Thoracic aorta (tissue), 2 donors: ENCODE measurements at regions not wholly inside any gene's neighbourhood (a gene's known extent, or its start where the extent isn't known, plus 50 kb on each side); places are given as distances from the start of the nearest gene placed in this dataset.

Experiments used
- ATAC-seq: fragments of 150-250 bp; one replicate; pipeline ENCODE4 v1.8.0; 2017; ENCODE audit warnings: low read depth; ENCODE audit not compliant: insufficient number of reproducible peaks, low FRiP score
- DNase-seq: peaks from one replicate; pipeline ENCODE4 v3.0.0-alpha.2; 2020; ENCODE audit warnings: low spot score
- H3K27ac ChIP-seq, 2 donors: fragments of 200-600 bp; sonication (generic); 1 replicate in 1 of 2; 2 replicates in 1 of 2; pipeline ENCODE4 v1.5.1; 2016; ENCODE audit warnings: mild to moderate bottlenecking in 2 of 2, moderate library complexity in 2 of 2
- H3K27me3 ChIP-seq: fragments of 200-600 bp; sonication (generic); replicated peaks from 2 replicates; pipeline ENCODE4 v1.6.0; 2016; ENCODE audit warnings: mild to moderate bottlenecking; ENCODE audit not compliant: insufficient read depth
- H3K36me3 ChIP-seq: fragments of 200-600 bp; sonication (generic); one replicate; pipeline ENCODE4 v1.5.1; 2016
- H3K4me1 ChIP-seq, 2 donors: fragments of 200-600 bp; sonication (generic); 1 replicate in 1 of 2; 2 replicates in 1 of 2; pipeline versions ENCODE4 v1.5.1 to v1.6.0; 2016; ENCODE audit warnings: low read depth in 2 of 2, mild to moderate bottlenecking in 1 of 2; ENCODE audit not compliant: control insufficient read depth in 1 of 2
- H3K4me3 ChIP-seq: fragments of 200-600 bp; sonication (generic); 2 replicates; pipeline ENCODE4 v1.5.1; 2016; ENCODE audit warnings: mild to moderate bottlenecking
- H3K9me3 ChIP-seq: fragments of 200-600 bp; sonication (generic); 2 replicates; pipeline ENCODE4 v1.5.1; 2016
- CTCF ChIP-seq: fragments of 200-600 bp; sonication (generic); IDR thresholded peaks from one replicate; pipeline ENCODE4 v1.5.1; 2019; ENCODE audit warnings: antibody characterized with exemption

- Histone ChIP-seq H3K9me3 (no peaks in the 10 kb centered on the region), H3K4me1 (peaks cover 0 to 13% of the 10 kb centered on the region in 2 donors), H3K27me3 (no peaks in the 10 kb centered on the region), H3K36me3 (no peaks in the 10 kb centered on the region), H3K4me3 (no peak overlapping the region), H3K27ac (no peak overlapping the region)
- no peak for DNase-seq
- ATAC-seq: no peak
- TF ChIP-seq CTCF: no peak
Measured at GRCh38 chr7:91329571-91329970, 65.3 kb downstream of the FZD1 start.

- Histone ChIP-seq H3K27me3 (no peaks in the 10 kb centered on the region), H3K4me1 (peaks cover 0 to 13% of the 10 kb centered on the region in 2 donors)
Measured at GRCh38 chr7:91330191-91330808, 66.1 kb downstream of the FZD1 start.

GRCh38 chr7:91330866-91331265 is 66.6 kb downstream of the FZD1 start:
- Histone ChIP-seq H3K9me3 (no peaks in the 10 kb centered on the region), H3K4me3 (no peak overlapping the region), H3K36me3 (no peaks in the 10 kb centered on the region), H3K4me1 (peaks cover 0 to 13% of the 10 kb centered on the region in 2 donors), H3K27me3 (no peaks in the 10 kb centered on the region), H3K27ac (no peak overlapping the region)
- DNase-seq: no peak
- TF ChIP-seq CTCF: no peak
- ATAC-seq: no peak

More at GRCh38 chr7:91330191-91330808, 66.1 kb downstream of the FZD1 start:
- TF ChIP-seq CTCF: no peak
- H3K27ac ChIP-seq: no peak overlapping the region
- H3K9me3 ChIP-seq: no peaks in the 10 kb centered on the region
- no peak overlapping the region for H3K4me3 ChIP-seq
- no peak for ATAC-seq
- H3K36me3 ChIP-seq: no peaks in the 10 kb centered on the region
- DNase-seq: no peak

GRCh38 chr7:91336106-91336505 is 71.9 kb downstream of the FZD1 start:
- no peak for DNase-seq
- no peak for ATAC-seq
- no peaks in the 10 kb centered on the region for H3K36me3 ChIP-seq

More at GRCh38 chr7:91336106-91336505, 71.9 kb downstream of the FZD1 start:
- TF ChIP-seq CTCF: no peak
- H3K4me3 ChIP-seq: no peak overlapping the region
- no peaks in the 10 kb centered on the region for H3K27me3 ChIP-seq
- H3K4me1 ChIP-seq: no peaks in the 10 kb centered on the region
- no peaks in the 10 kb centered on the region for H3K9me3 ChIP-seq
- H3K27ac ChIP-seq: no peak overlapping the region
